GM18861 (cell line): ENCODE measurements at regions not wholly inside any gene's neighbourhood (a gene's known extent, or its start where the extent isn't known, plus 50 kb on each side); places are given as distances from the start of the nearest gene placed in this dataset.

Source experiments
- ATAC-seq: cut with Tn5 transposase; IDR thresholded peaks from one replicate; pipeline ENCODE4 v1.9.1; 2021; ENCODE audit not compliant: unreplicated experiment

GRCh38 chr5:68734781-68735180, 359.0 kb upstream of the SLC30A5 start:
- no peak for ATAC-seq

GRCh38 chr5:68738236-68738635, 355.6 kb upstream of the SLC30A5 start:
- no peak for ATAC-seq

GRCh38 chr5:68738841-68739240, 355.0 kb upstream of the SLC30A5 start:
- ATAC-seq = no peak

GRCh38 chr5:68739752-68740151, 354.1 kb upstream of the SLC30A5 start:
- peak; percentile 86 for ATAC-seq

GRCh38 chr5:68740226-68740910, 353.4 kb upstream of the SLC30A5 start:
- peak; percentile 54 for ATAC-seq

GRCh38 chr5:68744206-68744605, 349.6 kb upstream of the SLC30A5 start:
- no peak for ATAC-seq

- no peak for ATAC-seq
Observed at GRCh38 chr5:68745448-68745847, 348.4 kb upstream of the SLC30A5 start.

GRCh38 chr5:68746220-68746619, 347.6 kb upstream of the SLC30A5 start:
- no peak for ATAC-seq

GRCh38 chr5:68746643-68747420, 347.0 kb upstream of the SLC30A5 start:
- ATAC-seq = no peak

GRCh38 chr5:68747521-68747920, 346.3 kb upstream of the SLC30A5 start:
- no peak for ATAC-seq

GRCh38 chr5:68748101-68748500, 345.7 kb upstream of the SLC30A5 start:
- no peak for ATAC-seq

GRCh38 chr5:68749077-68749476, 344.7 kb upstream of the SLC30A5 start:
- no peak for ATAC-seq

- no peak for ATAC-seq
Observed at GRCh38 chr5:68749631-68750030, 344.2 kb upstream of the SLC30A5 start.

GRCh38 chr5:68751661-68752060, 342.2 kb upstream of the SLC30A5 start:
- ATAC-seq = no peak

- ATAC-seq = no peak
Observed at GRCh38 chr5:68754536-68754935, 339.3 kb upstream of the SLC30A5 start.

GRCh38 chr5:68755293-68755692, 338.5 kb upstream of the SLC30A5 start:
- ATAC-seq = no peak

- no peak for ATAC-seq
Observed at GRCh38 chr5:68757006-68757405, 336.8 kb upstream of the SLC30A5 start.

- ATAC-seq = no peak
Observed at GRCh38 chr5:68757626-68758212, 336.1 kb upstream of the SLC30A5 start.

- no peak for ATAC-seq
Observed at GRCh38 chr5:68759593-68759992, 334.2 kb upstream of the SLC30A5 start.

- no peak for ATAC-seq
Observed at GRCh38 chr5:68762201-68762600, 331.6 kb upstream of the SLC30A5 start.

GRCh38 chr5:68766952-68767464, 326.8 kb upstream of the SLC30A5 start:
- ATAC-seq = no peak

- no peak for ATAC-seq
Observed at GRCh38 chr5:68770551-68770950, 323.3 kb upstream of the SLC30A5 start.
